ENCODE measurements at regions not wholly inside any gene's neighbourhood (a gene's known extent, or its start where the extent isn't known, plus 50 kb on each side); places are given as distances from the start of the nearest gene placed in this dataset.
A peak's percentile ranks its signal among the peaks of the same experiment; 100 is the strongest.

DNA sequence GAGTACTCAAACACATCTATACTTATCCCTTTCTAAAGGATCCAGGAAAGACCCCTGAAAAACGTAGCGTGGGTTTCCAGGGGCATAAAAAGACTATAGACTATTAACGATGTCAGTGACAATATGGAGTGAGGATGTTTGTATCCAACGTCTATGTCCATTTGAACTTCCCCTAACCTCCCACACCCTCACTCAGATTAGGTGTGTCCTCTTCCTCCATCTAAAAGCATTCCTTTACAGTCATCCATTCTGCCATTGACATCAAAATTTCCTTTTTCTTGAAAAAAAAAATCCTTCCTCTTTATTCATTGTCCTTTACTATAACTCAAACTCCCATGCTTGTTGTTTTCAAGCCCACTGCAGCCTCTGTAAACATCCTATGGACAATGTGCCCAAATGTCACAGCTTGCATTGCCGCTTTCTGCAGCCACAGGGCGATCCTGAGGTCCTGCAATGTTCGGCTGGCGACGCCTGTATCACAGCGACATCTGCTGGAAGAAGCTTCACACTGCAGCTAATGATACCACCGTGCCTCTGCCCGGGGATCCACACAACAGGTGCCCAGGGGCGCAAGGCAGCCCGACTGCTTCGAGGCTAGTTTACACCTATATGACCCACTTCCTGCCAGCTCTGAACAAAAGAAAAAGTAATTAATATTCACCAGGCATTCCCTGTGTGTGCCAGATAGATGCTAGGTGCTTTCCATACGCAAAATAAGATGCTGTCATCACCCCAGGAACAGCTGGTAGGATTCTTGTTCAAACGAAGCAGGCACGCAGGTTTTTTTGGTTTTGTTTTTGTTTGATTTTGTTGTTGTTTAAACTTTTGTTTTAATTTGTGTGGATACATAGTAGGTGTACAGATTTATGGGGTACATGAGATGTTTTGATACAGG, 267.9 kb upstream of the GHITM start:
- DNase-seq (ENCODE audit: low read depth in 3 of 3): peak; percentile 5 to 11 (median 7)

DNA sequence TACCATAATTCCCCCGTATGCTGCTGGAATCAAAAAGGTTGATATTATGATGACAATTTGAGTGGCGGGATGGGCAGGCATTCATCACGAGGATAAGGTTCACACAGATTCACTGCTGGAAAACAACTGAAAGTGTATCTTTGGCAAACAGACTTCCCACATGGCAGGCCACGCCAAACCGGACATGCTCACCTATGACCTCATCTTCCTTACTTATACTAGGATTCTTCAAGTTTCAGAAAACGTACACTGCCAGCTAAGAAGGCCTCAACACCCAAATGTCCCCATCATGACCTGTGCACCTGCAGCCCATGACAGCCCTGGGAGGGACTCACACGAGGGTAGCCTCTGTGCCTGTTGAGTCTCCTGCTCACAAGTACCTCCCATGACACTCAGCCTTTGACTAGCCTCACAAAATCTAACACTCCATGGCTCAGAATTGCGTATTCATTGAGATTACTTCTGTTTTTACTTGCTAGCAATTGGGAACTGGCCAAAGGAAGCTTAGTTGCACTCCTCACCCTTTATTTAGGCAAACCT, 259.0 kb upstream of the GHITM start:
- DNase-seq (ENCODE audit: low read depth in 3 of 3): no peak

DNA sequence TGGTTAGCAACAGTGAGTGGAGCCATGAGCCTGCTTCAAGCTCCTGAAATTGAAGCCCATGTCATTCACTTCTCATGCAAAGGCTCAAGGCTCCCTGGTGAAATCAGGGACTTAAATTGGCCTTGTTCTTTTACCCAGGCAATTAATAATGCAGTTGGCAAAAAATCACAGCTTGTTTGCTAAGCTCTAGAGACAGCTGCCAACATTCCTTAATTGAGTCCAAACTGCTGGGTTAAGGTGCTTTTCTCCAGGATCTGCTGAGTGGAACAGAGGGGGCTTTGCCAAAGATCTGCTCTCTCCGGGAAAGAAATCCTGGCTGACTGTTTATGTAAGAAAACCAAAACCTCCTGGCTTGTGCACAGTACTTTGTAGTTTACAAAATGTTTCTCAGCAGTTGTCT, 257.6 kb upstream of the GHITM start:
- no peak for DNase-seq (ENCODE audit: low read depth in 3 of 3)

DNA sequence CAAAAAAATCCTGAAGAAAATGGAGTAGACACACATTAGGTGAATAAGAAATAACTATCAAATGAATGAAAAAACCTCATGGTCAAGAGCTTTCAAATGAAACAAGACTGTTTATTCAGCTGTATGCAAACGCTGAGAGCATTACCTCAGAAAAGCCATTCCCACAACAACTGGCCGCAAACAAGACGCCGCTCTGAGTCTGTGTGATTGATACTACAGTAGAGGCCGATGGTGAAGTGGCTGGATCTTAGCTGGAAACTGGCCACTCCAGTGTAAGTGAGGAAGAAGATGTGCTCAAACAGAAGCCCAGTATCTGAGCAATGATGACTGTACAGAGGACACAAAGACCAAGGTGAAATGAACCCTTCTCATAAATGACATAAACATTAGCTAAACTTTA, 252.4 kb upstream of the GHITM start:
- DNase-seq (ENCODE audit: low read depth in 3 of 3): no peak

DNA sequence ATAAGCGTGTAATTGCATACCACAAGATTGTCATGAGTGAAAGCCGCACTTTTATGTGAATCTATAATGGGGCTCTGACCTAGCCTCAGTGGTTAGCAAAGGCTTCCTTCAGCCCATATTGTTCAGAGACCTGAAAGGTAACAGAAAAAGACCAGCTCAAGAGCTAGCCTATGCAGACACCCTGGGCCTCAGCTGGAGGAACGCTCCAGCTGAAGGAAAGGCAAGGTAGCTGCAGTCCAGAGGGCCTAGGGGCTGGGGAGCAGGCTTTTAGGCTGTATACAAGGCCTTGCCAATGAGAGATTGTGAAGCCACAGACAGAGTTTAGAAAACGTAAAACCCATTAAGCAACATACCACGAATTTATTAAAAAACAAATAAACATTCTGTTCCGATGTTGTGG, 246.6 kb upstream of the GHITM start:
- DNase-seq (ENCODE audit: low read depth in 3 of 3): no peak

DNA sequence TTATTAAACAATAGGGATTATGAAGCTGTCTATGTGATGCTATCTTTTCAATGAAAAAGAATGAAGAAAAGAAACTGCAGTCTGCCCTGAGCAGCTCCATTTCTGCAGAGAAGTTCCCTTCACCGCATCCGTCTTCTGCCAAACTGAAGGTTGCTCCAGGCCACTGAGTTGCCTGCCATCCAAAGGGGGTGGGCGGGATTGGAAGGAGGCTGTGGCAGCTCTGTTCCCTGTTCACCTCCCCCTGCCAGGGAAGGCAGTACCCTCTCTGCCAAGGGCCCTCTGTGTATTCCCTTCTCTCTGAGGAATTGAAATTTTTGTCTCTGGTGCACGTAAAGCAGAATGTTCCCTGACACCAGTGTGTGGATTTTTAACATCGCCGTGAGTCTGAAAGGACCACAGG, 243.1 kb upstream of the GHITM start:
- DNase-seq (ENCODE audit: low read depth in 3 of 3): no peak

DNA sequence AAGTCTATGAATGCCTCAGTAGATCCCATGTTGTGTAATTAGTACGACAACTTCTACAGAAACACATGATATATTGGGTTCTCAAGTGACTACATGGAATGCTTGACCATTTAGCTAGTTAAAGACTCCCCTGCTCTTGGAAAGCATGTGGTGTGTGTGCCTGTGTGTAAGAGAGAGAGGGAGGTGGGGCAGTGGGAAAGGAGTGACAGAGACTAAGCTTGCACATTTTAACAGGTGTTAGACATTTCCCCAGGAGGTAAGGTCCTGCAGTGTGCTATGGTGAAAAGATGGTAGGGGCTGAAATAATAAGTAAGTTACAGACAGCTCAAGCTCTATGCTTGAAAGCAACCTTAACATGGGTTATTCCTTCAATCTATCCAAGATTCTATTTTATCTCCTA, 241.7 kb upstream of the GHITM start:
- no peak for DNase-seq (ENCODE audit: low read depth in 3 of 3)

DNA sequence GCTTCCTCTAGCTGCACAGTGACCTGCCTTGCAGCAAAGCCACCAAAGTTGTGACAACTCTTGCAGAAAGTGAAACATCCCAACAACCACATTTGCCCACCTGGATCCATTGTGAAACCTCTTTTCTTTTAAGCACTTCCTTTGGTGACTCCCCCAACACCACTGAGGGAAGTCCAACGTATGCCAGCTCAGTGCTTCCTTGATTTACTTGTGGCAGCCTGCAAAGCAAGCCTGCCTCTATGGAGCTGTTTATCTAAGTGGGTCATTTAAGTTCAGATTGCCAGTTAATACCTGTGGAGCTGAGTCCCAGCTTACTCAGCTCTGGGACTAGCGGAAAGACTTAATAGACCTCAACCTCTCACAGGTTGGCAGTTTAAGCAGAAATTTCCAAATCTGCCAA, 230.8 kb upstream of the GHITM start:
- DNase-seq (ENCODE audit: low read depth in 3 of 3): no peak

DNA sequence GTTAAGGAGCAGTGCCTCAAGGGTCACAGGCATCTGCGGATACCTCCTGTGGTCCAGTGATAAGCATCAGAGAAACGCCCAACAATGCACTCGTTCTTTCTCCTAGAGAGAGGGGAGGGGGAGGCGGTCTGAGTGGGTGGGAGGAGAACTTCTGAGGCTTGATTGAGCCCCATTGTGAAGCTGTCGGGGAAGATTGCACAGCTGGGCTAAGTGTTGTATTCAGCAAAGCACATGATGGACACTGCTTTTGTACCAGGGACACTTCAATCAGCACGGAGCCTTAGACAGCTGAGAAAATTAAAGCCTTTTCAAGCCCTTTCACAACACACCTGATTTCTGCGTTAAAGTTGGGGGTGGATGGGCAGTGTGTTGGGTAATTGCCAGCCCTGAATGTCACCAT, 230.3 kb upstream of the GHITM start:
- DNase-seq (ENCODE audit: low read depth in 3 of 3): no peak

DNA sequence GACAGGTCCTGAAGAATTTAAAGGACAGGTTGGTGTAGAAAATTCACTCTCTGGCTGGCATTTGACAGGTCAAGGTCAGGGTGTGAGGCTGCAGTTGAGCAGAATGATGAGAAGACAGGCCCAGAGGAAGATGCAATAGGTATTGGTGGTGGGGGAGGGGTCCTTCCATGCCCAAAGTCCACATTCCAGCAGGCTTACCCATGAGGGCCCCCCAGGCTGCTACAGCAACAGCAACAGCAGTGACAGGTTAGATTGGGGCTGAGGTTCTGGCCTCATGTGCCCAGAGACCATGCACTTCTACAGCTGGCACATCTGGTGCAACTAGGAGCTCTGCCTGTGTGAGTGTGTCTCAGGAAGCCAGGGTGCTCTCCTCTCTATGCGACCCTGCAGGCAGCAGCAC, 223.5 kb upstream of the GHITM start:
- DNase-seq (ENCODE audit: low read depth in 3 of 3): no peak

DNA sequence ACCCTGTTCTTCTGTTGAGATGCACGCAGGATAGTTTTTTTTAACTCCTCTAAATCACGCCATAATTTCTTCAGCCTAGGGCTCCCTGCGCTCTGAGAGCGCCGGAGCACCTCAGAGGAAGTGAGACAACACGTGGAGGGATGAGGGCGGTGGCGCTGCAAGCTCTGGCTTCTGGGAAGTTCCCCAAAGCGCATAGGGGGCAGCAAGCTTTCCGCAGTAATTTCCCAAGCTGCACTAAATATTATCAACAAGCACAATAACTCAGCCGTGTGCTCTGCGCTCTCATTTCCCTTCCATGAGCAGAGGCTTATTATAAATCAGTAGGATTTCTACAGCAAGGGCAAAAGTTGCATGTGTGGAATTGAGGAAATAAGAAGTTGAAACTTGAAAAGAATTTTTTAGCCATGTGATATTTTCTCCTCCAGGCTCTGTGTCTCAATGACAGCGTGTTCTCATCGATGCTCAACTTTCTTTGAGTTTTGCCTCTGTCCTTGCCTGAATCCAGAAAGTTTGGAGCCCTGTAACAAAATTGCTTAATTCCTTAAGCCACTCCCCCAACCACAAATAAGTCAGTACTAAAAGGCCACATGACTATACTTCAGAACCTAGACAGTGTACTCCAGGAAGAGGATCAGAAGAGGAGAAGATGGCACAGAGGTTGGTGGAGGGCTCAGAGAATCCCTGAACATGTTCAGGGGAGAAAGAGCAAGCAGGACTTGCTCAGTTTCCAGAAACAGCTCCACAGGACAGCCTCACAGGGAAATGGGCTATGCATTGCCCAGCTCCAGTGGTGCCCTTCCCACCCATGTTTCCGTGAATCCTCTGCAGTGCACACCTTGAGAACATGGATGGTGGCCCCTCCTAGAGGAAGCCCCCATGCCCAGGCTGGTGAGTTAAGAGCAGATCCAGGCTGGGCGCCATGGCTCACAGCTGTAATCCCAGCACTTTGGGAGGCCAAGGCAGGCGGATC, 221.5 kb upstream of the GHITM start:
- no peak for DNase-seq (ENCODE audit: low read depth in 3 of 3)

DNA sequence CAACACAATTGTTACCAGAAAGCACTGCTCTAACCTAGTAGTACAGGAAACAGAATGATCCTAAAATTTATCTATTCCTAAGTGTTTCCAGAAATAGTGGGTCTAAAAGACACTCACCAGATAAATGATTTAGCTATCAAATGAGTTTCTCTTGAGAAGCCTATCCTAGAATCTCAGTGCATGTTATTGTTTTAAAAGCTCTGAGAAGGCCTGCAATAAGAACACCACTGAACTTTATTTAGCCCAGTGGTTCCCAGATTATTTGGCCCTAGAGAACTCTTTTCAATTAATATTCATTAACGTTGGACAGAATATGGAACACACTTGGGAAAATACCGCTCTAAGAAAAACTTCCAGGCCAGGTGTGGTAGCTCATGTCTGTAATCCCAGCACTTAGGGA, 220.1 kb upstream of the GHITM start:
- no peak for DNase-seq (ENCODE audit: low read depth in 3 of 3)

DNA sequence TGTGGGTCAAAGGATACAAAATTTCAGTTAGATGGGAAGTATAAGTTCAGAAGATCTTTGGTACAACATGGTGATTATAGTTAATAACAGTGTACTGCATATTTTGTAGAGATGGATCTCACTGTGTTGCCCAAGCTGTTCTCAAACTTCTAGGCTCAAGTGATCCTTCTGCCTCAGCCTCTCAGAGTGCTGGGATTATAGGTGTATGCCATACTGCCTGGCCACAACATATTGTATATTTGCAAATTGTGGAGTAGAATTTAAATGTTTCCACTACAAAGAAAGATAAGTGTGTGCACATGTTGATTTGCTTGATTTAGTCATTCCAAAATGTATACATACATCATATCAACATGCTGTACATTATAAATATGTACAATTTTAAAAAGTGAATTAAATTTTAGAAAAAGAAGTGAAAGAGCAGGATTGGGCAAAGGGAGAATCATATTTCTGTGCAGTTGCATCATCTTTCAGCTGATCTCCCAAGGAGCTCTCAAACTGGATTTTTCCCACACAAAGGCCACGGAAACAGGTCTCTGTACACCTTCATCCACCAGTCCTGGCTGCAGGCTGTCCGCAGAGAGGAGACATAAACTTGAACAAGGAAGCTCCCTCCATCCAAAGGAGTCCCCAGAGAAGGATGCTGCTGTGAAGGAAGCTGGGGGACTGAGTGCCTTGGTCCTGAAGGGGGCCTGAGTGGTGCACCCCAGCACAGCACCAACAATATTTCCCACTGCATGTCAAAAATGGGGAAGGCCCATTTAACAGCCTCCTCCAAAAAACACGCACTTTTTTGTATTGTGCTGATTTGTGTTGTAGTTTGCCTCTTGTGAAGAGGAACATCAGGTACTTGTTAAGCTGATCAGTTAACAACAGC, 217.1 kb upstream of the GHITM start:
- DNase-seq (ENCODE audit: low read depth in 3 of 3): no peak

DNA sequence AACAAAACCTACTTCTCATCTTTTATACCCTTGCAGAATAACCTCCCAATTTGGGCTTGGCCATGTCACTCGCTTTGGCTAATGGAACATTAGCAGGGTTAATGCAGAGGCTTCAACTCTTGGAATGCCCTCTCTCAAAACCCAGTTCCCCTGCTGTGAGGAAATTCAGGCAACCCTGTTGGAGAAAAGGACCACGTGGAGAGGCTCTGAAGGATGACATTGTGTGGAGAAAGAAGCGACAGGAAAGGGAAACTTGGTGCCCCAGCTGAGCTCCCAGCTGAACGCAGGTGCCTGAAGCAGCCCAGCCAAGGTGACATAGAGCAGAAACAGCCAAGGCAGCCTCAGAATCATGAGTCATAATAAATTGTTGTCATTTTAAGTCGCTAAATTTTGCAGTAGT, 214.2 kb upstream of the GHITM start:
- no peak for DNase-seq (ENCODE audit: low read depth in 3 of 3)

DNA sequence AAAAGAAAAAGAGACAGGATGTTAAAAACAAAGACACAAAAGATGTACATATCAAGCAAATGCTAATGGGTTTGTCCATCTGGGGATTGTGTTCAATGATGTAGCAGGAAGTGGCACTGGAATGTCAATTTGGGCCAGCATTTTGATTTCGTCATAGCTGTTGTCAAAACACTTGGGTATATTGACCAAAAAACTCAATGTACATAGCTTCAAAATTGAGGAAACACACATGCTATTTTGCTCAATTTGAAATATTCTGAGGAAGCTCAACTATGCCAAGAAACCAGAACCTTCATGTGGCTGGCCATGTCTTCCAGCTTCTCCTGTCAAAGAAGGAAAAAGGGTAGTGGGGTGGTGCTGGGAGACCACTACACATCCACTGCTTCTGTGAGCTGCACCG, 212.7 kb upstream of the GHITM start:
- no peak for DNase-seq (ENCODE audit: low read depth in 3 of 3)

DNA sequence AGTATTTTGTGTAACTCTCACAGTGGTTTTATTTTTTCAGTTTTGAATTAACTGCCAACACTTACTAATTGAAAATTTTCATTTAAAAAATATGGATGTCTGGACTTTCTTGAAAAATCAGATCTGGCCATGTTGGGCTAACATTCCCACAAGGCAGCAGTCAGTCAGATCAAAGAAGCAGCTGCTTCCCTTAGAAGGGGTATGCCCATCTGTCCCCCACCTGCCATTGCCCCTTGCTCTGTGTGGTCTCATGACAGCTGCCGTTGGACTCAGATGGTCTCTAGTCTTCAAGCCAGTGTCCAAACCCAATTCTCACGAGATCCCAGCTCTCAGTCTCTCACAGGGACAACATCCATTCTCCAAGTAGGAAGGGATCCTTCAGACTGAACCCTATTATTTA, 212.1 kb upstream of the GHITM start:
- no peak for DNase-seq (ENCODE audit: low read depth in 3 of 3)

DNA sequence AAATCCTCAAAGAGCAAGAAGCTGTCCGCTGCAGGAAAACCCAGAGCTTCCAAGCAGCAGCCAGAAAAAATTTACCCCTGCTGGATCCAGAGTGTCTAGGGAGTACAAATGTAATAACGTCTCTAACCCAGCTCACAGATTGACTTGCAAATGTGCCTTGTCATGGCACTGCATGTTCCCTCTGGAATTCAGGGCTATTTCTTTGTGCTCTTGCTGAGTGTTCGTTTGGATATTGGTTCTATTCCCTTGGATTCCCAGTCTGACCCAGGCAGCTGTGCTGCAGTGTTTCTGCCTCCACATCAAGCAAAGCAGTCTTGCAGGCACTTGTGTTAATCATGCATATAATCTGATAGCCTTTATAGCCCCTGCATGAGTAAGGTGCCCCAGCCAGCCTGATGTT, 209.9 kb upstream of the GHITM start:
- no peak for DNase-seq (ENCODE audit: low read depth in 3 of 3)

DNA sequence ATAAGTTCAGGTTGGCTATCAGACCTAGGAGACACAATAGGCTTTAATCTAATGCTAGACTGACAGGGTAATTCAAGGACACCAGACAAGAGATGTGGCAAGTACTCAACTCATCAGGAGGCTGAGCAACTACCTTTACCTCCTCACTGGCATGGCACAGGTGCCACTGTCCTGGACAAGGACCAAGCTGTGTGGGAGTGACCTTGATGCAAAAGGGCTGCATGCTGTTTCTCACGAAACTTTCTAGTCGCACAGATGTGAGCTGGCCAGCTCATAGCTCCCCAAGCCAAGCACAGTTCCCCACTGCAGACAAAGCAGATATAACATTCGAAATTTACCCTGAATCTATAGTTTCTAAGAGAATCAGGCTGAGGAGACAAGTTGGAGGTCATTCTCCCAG, 207.6 kb upstream of the GHITM start:
- DNase-seq (ENCODE audit: low read depth in 3 of 3): no peak

DNA sequence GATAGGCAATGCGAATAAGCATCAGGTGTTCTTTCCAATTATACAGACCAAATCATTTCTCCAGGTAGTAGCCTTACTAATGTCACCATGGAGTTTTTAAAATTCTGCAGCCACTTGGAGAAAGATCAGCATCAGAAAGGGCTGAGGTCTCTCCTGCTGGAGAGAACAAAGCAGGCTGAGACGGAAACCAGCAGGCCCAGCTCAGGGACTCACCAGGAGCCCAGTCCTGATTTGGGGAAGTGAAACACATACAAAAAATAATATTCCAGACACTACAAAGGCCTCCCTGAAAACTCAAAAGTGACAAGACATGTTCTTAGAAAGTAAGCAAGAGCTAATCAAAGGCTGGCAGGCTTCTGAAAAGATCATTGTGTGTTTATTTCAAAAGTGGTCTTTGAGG, 207.1 kb upstream of the GHITM start:
- no peak for DNase-seq (ENCODE audit: low read depth in 3 of 3)

DNA sequence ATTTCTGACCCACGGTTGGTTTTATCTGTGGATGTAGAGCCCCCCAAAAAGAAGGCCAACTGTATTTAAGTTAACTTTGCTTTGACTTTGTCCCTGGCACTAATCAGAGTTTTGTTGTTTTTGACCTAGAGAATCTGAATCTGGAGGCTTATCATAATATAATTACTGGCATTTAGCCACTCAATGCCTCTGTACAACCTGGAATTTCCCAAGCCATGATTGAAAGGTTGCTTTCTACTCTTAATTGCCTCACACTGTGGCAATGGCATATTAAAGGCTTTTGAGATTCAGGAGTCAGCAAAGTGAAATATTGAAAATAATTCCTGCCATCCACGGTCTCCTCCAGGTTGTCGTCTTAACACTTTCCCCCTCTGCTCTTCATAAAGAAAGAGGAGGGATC, 205.2 kb upstream of the GHITM start:
- no peak for DNase-seq (ENCODE audit: low read depth in 3 of 3)

DNA sequence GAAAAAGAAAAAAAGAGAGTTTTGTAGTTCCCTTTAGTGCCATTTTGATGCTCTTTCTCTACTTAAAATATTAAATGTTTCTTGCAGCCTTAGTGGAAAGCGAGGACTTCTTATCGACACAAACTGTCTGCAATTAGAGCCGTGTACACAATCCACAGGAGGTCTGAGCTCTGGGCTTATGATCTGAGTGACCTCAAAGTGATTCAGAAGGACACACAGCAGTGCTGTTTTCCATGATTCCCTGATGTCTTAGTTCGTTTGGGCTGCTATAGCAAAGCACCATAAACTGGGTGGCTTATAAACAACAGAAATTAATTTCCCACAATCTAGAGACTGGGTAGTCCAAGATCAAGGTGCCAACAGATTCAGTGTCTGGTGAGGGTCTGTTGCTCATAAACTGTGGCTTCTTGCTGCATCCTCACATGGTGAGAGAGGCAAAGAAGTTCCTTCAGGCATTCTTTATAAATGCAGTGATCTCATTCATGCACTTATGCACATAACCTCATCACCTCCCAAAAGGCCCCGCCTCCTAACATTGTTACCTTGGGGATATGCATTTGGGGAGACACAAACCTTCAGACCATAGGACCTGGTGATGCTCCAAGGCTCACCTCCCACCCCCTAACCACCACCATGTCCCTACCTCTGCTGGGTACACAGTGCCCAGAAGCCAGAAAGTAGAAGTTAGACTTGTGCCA, 204.5 kb upstream of the GHITM start:
- no peak for DNase-seq (ENCODE audit: low read depth in 3 of 3)
